ENCODE measurements at regions not wholly inside any gene's neighbourhood (a gene's known extent, or its start where the extent isn't known, plus 50 kb on each side); places are given as distances from the start of the nearest gene placed in this dataset.

DNA sequence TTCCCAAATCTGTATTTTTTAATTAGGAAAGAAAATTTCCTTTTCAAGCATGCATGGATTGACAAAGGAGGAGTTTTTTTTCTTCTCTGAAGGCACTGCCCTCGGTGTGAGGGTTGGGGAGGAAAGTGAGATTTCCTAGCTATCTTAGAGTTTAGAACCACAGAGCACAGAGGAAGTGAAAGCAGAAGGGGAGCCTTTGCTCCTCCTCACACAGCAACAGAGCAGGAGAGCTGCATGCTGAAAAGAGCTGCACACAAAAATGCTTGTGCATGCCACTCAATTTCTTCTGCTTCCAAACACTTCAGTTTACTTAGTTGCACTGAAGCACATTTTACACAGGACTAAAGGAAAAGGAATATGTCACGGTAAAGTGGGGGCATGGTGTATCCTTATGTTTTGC is 308.1 kb downstream of the GPATCH2 start:
- TF ChIP-seq POLR2A (IDR thresholded peaks at IDR 0.05; ENCODE audit: low read depth, low read length) = no peak
- no peak for TF ChIP-seq TAF1 (IDR thresholded peaks at IDR 0.05; ENCODE audit: borderline replicate concordance, low read depth, low read length)

Measured in GM12892 (cell line).